ENCODE measurements at regions not wholly inside any gene's neighbourhood (a gene's known extent, or its start where the extent isn't known, plus 50 kb on each side); places are given as distances from the start of the nearest gene placed in this dataset.

DNA sequence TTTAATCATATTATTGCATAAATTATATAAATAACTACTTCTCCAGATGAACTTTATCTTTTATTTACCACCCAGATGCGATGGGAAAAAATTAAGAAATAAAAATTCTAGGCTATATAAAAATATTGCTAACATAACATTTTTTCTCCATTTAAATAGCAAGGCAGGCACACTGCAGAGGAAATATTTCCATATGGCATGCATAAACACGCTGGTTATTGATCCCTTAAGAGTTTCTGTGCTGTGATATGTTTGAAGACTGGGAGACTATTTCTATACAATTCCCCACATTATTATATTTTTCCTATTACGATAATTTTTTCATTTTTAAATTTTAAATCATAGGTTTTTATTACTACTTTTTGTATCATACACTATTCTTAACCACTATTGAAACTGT is 131.5 kb downstream of the C12orf50 start:
- TF ChIP-seq POLR2AphosphoS5 (IDR thresholded peaks at IDR 0.05; ENCODE audit: low read depth, low read length): no peak
- no peak for TF ChIP-seq POLR2A (IDR thresholded peaks at IDR 0.05; ENCODE audit: low read depth, low read length)
- no peak for TF ChIP-seq TAF1 (IDR thresholded peaks at IDR 0.05; ENCODE audit: low read depth, low read length)
- no peak for TF ChIP-seq SPI1 (IDR thresholded peaks at IDR 0.05; ENCODE audit: low read depth, low read length)
- TF ChIP-seq PAX5 (IDR thresholded peaks at IDR 0.05; ENCODE audit: insufficient read depth, low read length, severe bottlenecking): no peak
- no peak for TF ChIP-seq POU2F2 (IDR thresholded peaks at IDR 0.05; ENCODE audit: low read depth, low read length)

Data from GM12891 (cell line).